B cell (primary cell): ENCODE measurements at regions not wholly inside any gene's neighbourhood (a gene's known extent, or its start where the extent isn't known, plus 50 kb on each side); places are given as distances from the start of the nearest gene placed in this dataset.

ENCODE experiments used
- ATAC-seq: fragments of 200-7000 bp; cut with Tn5 transposase; one replicate; pipeline ENCODE4 v1.10.0; 2021; ENCODE audit warnings: low read depth, mild to moderate bottlenecking, moderate number of reproducible peaks, moderate library complexity
- CTCF ChIA-PET: fragments of 350-600 bp; sonication (Branson Sonifier 250); formaldehyde crosslinking; loops from one replicate; lab custom pipeline; 2021; ENCODE audit warnings: antibody characterized with exemption, inconsistent platforms; lab: Charles Lee
- POLR2A ChIA-PET: fragments of 350-600 bp; sonication (Branson Sonifier 250); formaldehyde crosslinking; loops from one replicate; lab custom pipeline; 2021; ENCODE audit warnings: antibody characterized with exemption; lab: Charles Lee
- DNase-seq: peaks from one replicate; pipeline ENCODE4 v3.0.0; 2013
- H2AFZ ChIP-seq: 2 replicates; pipeline ENCODE4 v1.6.1; 2012; ENCODE audit warnings: mild to moderate bottlenecking, low read depth, low read length; ENCODE audit not compliant: insufficient read depth, poor library complexity, severe bottlenecking
- H3K27ac ChIP-seq, 2 donors: 1 replicate in 1 of 2; 2 replicates in 1 of 2; pipeline ENCODE4 v1.5.1; 2012 to 2013; ENCODE audit warnings: low read length in 2 of 2, mild to moderate bottlenecking in 2 of 2, moderate library complexity in 1 of 2
- H3K27me3 ChIP-seq, 4 experiments: fragments of 200-600 bp in 1 of 4; sonication (generic) in 1 of 4; replicated peaks in 1 of 4; 1 replicate in 2 of 4; 2 replicates in 2 of 4; pipeline versions ENCODE4 v1.6.1 to v1.7.0; 2013 to 2016; ENCODE audit warnings: low read length in 3 of 4, mild to moderate bottlenecking in 2 of 4, mixed read lengths in 1 of 4, moderate library complexity in 1 of 4; ENCODE audit not compliant: insufficient read depth in 4 of 4, control insufficient read depth in 3 of 4; ENCODE audit errors: control extremely low read depth in 1 of 4
- H3K36me3 ChIP-seq, 2 experiments: replicated peaks in 1 of 2; 1 replicate in 1 of 2; 2 replicates in 1 of 2; pipeline versions ENCODE4 v1.6.1 to v1.7.1; 2013; ENCODE audit warnings: low read length in 1 of 2; ENCODE audit not compliant: insufficient read depth in 2 of 2, control insufficient read depth in 1 of 2; ENCODE audit errors: control extremely low read depth in 1 of 2, extremely low read depth in 1 of 2
- H3K4me1 ChIP-seq, 2 donors: fragments of 200-600 bp in 1 of 2; sonication (generic) in 1 of 2; 1 replicate in 1 of 2; 2 replicates in 1 of 2; pipeline versions ENCODE4 v1.5.1 to v1.6.1; 2013 to 2017; ENCODE audit warnings: low read length in 2 of 2; ENCODE audit not compliant: control insufficient read depth in 2 of 2, insufficient read depth in 2 of 2
- H3K4me2 ChIP-seq: replicated peaks from 2 replicates; pipeline ENCODE3; 2012; ENCODE audit warnings: mild to moderate bottlenecking, low read depth, low read length; ENCODE audit not compliant: poor library complexity, severe bottlenecking
- H3K4me3 ChIP-seq, 5 experiments: fragments of 200-600 bp in 1 of 5; sonication (generic) in 1 of 5; 1 replicate in 3 of 5; 2 replicates in 2 of 5; pipeline versions ENCODE4 v1.5.1 to v1.7.0; 2011 to 2016; ENCODE audit warnings: low read length in 4 of 5, mild to moderate bottlenecking in 4 of 5, low read depth in 2 of 5, control low read depth in 1 of 5, moderate library complexity in 1 of 5; ENCODE audit not compliant: insufficient read depth in 1 of 5; ENCODE audit errors: control extremely low read depth in 1 of 5, extremely low read depth in 1 of 5
- H3K79me2 ChIP-seq: fragments of 200-600 bp; sonication (generic); one replicate; pipeline ENCODE4 v1.6.0; 2016; ENCODE audit warnings: low read length; ENCODE audit not compliant: control insufficient read depth, insufficient read depth
- H3K9ac ChIP-seq: fragments of 200-600 bp; sonication (generic); 2 replicates; pipeline ENCODE4 v1.6.1; 2017; ENCODE audit warnings: mild to moderate bottlenecking, low read length, moderate library complexity
- H3K9me3 ChIP-seq, 3 donors: one replicate each; pipeline versions ENCODE4 v1.6.1 to v1.7.1; 2013; ENCODE audit warnings: low read length in 2 of 3; ENCODE audit not compliant: control insufficient read depth in 2 of 3, insufficient read depth in 1 of 3; ENCODE audit errors: control extremely low read depth in 1 of 3
- H4K20me1 ChIP-seq: 2 replicates; pipeline ENCODE4 v1.6.0; 2012; ENCODE audit warnings: mild to moderate bottlenecking, low read length; ENCODE audit not compliant: insufficient read depth, control insufficient read depth, poor library complexity, severe bottlenecking
- H3K27ac Mint-ChIP-seq: one replicate; pipeline ENCODE4 v1.8.0; 2021; ENCODE audit warnings: mixed read lengths
- H3K27me3 Mint-ChIP-seq: one replicate; pipeline ENCODE4 v1.8.0; 2021; ENCODE audit warnings: mixed read lengths
- H3K4me1 Mint-ChIP-seq: one replicate; pipeline ENCODE4 v1.8.0; 2021; ENCODE audit warnings: mixed read lengths
- H3K4me3 Mint-ChIP-seq: one replicate; pipeline ENCODE4 v1.8.0; 2021; ENCODE audit warnings: mixed read lengths
- H3K9me3 Mint-ChIP-seq: one replicate; pipeline ENCODE4 v1.8.0; 2022; ENCODE audit warnings: mixed read lengths; ENCODE audit not compliant: insufficient read depth
- EZH2 ChIP-seq: IDR thresholded peaks from 2 replicates; pipeline ENCODE4 v1.6.1; 2012; ENCODE audit warnings: borderline replicate concordance, low read depth, mild to moderate bottlenecking, moderate library complexity, low read length; ENCODE audit not compliant: insufficient read depth, poor library complexity, severe bottlenecking
- WGBS: methylation state at CpG from one replicate; pipeline ENCODE4 v1.1.5; 2013; ENCODE audit warnings: missing lambda C conversion rate; ENCODE audit not compliant: insufficient coverage; 5-methylcytosine and 5-hydroxymethylcytosine counted together
- intact Hi-C: fragments of 100-400 bp; cut with micrococcal nuclease; formaldehyde crosslinking; loops from one replicate; pipeline ENCODE4 v1.10.0; 2022
- TF ChIP-seq, protein P1 (sequence below): fragments of 200-600 bp; IDR thresholded peaks from one replicate; pipeline ENCODE4 v1.8.0; 2022; ENCODE audit warnings: antibody characterized with exemption, mild to moderate bottlenecking

DNA sequence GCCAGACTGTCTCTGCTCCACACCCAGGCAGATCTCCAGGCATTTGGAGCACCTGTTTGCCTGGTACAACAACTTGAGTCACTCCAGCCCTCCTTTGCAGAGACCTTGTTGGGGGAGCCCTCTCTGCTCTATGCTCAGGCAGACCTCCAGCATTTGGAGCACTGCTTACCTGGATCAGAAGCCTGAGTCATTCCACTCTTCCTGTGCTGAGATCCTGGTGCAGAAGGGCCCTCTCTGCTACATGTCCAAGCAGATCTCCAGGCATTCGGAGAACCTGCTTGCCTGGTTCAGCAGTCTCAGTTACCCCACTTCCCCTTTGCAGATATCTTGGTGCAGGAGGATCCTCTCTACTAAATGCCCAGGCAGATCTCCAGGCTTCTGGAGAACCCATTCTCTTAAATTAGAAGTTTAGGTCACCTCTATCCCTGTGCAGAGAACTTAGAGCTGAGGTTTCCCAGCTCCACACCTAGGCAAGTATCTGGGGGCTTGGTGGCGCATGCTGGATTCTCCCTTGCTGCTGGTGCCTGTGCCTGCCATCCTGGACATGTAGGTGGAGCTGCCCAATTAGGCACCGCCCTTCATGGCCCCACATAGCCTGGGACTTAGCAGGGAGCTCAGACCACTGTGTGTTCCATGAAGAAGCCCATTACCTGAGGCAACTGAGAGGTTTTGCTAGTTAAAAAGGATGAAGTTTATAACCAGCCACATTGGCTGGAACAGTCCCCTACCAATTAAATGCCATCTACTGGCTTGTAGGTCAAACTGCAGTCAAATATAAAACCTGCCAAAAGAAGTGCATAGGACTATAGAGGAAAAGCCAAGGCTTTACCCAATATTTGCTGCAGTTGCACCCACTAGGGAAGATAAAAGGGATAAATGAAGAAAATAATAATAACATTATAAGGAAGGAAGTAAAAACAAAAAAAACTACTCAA, 97.6 kb upstream of the SLITRK6 start:
- no peak overlapping the region for H3K4me3 Mint-ChIP-seq
- no peaks in the 10 kb centered on the region for H3K27me3 Mint-ChIP-seq
- Histone ChIP-seq H4K20me1 (no peaks in the 10 kb centered on the region), H3K4me1 (no peaks in the 10 kb centered on the region), H3K4me3 (no peak overlapping the region), H2AFZ (no peak overlapping the region), H3K9me3 (peaks cover 0 to 7% (median 0%) of the 10 kb centered on the region in 3 donors), H3K27ac (no peak overlapping the region), H3K27me3 (no peaks in the 10 kb centered on the region), H3K9ac (no peak overlapping the region), H3K4me2 (no peak overlapping the region), H3K79me2 (no peaks in the 10 kb centered on the region), H3K36me3 (no peaks in the 10 kb centered on the region)
- CTCF ChIA-PET = no interaction called here
- H3K4me1 Mint-ChIP-seq = no peaks in the 10 kb centered on the region
- POLR2A ChIA-PET = no interaction called here
- 87% methylated on average over 3 of the region's 3 CpGs for WGBS
- ATAC-seq = no peak
- H3K9me3 Mint-ChIP-seq = no peaks in the 10 kb centered on the region
- intact Hi-C loops = no loop called here
- no peak for TF ChIP-seq EZH2
- TF ChIP-seq, protein P1, sequence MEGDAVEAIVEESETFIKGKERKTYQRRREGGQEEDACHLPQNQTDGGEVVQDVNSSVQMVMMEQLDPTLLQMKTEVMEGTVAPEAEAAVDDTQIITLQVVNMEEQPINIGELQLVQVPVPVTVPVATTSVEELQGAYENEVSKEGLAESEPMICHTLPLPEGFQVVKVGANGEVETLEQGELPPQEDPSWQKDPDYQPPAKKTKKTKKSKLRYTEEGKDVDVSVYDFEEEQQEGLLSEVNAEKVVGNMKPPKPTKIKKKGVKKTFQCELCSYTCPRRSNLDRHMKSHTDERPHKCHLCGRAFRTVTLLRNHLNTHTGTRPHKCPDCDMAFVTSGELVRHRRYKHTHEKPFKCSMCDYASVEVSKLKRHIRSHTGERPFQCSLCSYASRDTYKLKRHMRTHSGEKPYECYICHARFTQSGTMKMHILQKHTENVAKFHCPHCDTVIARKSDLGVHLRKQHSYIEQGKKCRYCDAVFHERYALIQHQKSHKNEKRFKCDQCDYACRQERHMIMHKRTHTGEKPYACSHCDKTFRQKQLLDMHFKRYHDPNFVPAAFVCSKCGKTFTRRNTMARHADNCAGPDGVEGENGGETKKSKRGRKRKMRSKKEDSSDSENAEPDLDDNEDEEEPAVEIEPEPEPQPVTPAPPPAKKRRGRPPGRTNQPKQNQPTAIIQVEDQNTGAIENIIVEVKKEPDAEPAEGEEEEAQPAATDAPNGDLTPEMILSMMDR = no peak
- no peak overlapping the region for H3K27ac Mint-ChIP-seq
- DNase-seq = no peak

DNA sequence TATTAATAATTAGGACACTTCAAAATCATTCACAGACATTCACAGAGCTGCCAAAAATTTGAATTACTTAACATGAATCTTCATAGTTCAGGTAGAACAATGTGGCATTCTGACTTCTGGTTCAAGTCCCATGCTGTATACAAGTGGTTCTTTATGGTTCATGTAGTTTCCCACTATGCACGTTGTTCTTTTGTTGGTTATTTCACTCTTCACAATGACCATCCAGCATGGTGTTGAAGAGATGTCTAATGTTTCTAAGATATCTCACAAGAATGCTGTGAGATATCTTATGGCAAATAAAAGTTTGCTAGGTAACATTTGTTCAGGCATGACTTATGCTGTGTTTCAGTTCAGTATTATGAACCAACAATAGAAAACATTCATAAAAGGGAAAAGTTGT, 88.2 kb upstream of the SLITRK6 start:
- no peaks in the 10 kb centered on the region for H3K4me1 ChIP-seq
- Mint-ChIP-seq H3K27ac (no peak overlapping the region), H3K4me3 (no peak overlapping the region), H3K4me1 (no peaks in the 10 kb centered on the region), H3K9me3 (peaks cover 2% of the 10 kb centered on the region), H3K27me3 (no peaks in the 10 kb centered on the region)
- ChIA-PET CTCF (no interaction called here), POLR2A (no interaction called here)
- no CpG with 5 or more reads among the region's 1 CpG for WGBS
- TF ChIP-seq, protein P1 = no peak
- no peak for TF ChIP-seq EZH2
- peaks cover 0 to 2% (median 0%) of the 10 kb centered on the region in 3 donors for H3K9me3 ChIP-seq
- no peaks in the 10 kb centered on the region for H3K79me2 ChIP-seq
- no peak overlapping the region for H3K4me2 ChIP-seq
- DNase-seq (no peak), ATAC-seq (no peak)
- H3K36me3 ChIP-seq = no peaks in the 10 kb centered on the region
- H4K20me1 ChIP-seq = no peaks in the 10 kb centered on the region
- H3K27me3 ChIP-seq = no peaks in the 10 kb centered on the region
- no peak overlapping the region for H3K4me3 ChIP-seq
- intact Hi-C loops = no loop called here
- no peak overlapping the region for H2AFZ ChIP-seq
- H3K9ac ChIP-seq = no peak overlapping the region
- H3K27ac ChIP-seq = no peak overlapping the region
